WI38 (cell line): ENCODE measurements at regions not wholly inside any gene's neighbourhood (a gene's known extent, or its start where the extent isn't known, plus 50 kb on each side); places are given as distances from the start of the nearest gene placed in this dataset.

Source experiments
- H3K4me3 ChIP-seq: 2 replicates; pipeline ENCODE4 v1.5.1; 2011; ENCODE audit warnings: low read depth, mild to moderate bottlenecking, control low read depth, low read length
- CTCF ChIP-seq: IDR thresholded peaks from 2 replicates; pipeline ENCODE4 v1.5.1; 2012; ENCODE audit warnings: low read depth, mild to moderate bottlenecking, control low read depth, low read length

GRCh38 chr17:52524096-52524637, 365.7 kb upstream of the CA10 start:
- TF ChIP-seq CTCF = no peak
- H3K4me3 ChIP-seq = no peak overlapping the region

- no peak overlapping the region for H3K4me3 ChIP-seq
- no peak for TF ChIP-seq CTCF
These were observed 358.7 kb upstream of the CA10 start for GRCh38 chr17:52517176-52517575.

- no peak for TF ChIP-seq CTCF
- no peak overlapping the region for H3K4me3 ChIP-seq
These were observed 357.4 kb upstream of the CA10 start for GRCh38 chr17:52515927-52516326.

GRCh38 chr17:52505601-52506000, 347.1 kb upstream of the CA10 start:
- TF ChIP-seq CTCF = no peak
- H3K4me3 ChIP-seq = no peak overlapping the region

- H3K4me3 ChIP-seq = no peak overlapping the region
- no peak for TF ChIP-seq CTCF
These were observed 345.6 kb upstream of the CA10 start for GRCh38 chr17:52504081-52504480.

- TF ChIP-seq CTCF = no peak
- H3K4me3 ChIP-seq = no peak overlapping the region
These were observed 337.1 kb upstream of the CA10 start for GRCh38 chr17:52495646-52496045.

- TF ChIP-seq CTCF = no peak
- no peak overlapping the region for H3K4me3 ChIP-seq
These were observed 323.8 kb upstream of the CA10 start for GRCh38 chr17:52482271-52482670.
